Neuronal stem cell (in vitro differentiated cells): ENCODE measurements at regions not wholly inside any gene's neighbourhood (a gene's known extent, or its start where the extent isn't known, plus 50 kb on each side); places are given as distances from the start of the nearest gene placed in this dataset.

Experiments
- DNase-seq: peaks from one replicate; pipeline ENCODE4 v3.0.0-alpha.2; 2013; ENCODE audit warnings: low spot score
- H2AFZ ChIP-seq: one replicate; pipeline ENCODE4 v1.6.1; 2013; ENCODE audit warnings: mild to moderate bottlenecking, low read length, inconsistent platforms
- H2AK5ac ChIP-seq: 2 replicates; pipeline ENCODE4 v1.6.1; 2013; ENCODE audit warnings: low read depth, mild to moderate bottlenecking, inconsistent platforms, low read length, moderate library complexity, mixed read lengths
- H2BK120ac ChIP-seq: 2 replicates; pipeline ENCODE4 v1.6.1; 2013; ENCODE audit warnings: low read depth, mild to moderate bottlenecking, inconsistent platforms, low read length, moderate library complexity, mixed read lengths
- H2BK12ac ChIP-seq: one replicate; pipeline ENCODE4 v1.6.1; 2013; ENCODE audit warnings: low read length, inconsistent platforms
- H2BK15ac ChIP-seq: 2 replicates; pipeline ENCODE4 v1.6.1; 2013; ENCODE audit warnings: mild to moderate bottlenecking, low read length, inconsistent platforms, mixed read lengths
- H2BK5ac ChIP-seq: one replicate; pipeline ENCODE4 v1.6.1; 2013; ENCODE audit warnings: inconsistent platforms, mild to moderate bottlenecking, low read length, moderate library complexity
- H3K14ac ChIP-seq: one replicate; pipeline ENCODE4 v1.6.1; 2013; ENCODE audit warnings: low read length, inconsistent platforms
- H3K18ac ChIP-seq: 2 replicates; pipeline ENCODE4 v1.6.1; 2013; ENCODE audit warnings: low read length, inconsistent platforms
- H3K23ac ChIP-seq: 2 replicates; pipeline ENCODE4 v1.6.1; 2013; ENCODE audit warnings: low read depth, mild to moderate bottlenecking, mixed read lengths, low read length, inconsistent platforms; ENCODE audit not compliant: poor library complexity
- H3K27ac ChIP-seq: replicated peaks from 3 replicates; pipeline ENCODE4 v1.5.1; 2013; ENCODE audit warnings: low read length, inconsistent platforms
- H3K27me3 ChIP-seq, 3 experiments: 2 replicates each; pipeline ENCODE4 v1.6.1; 2013; ENCODE audit warnings: low read length in 3 of 3, mild to moderate bottlenecking in 2 of 3, inconsistent platforms in 1 of 3, low read depth in 1 of 3, mixed read lengths in 1 of 3, moderate library complexity in 1 of 3; ENCODE audit not compliant: control insufficient read depth in 3 of 3, insufficient read depth in 3 of 3
- H3K36me3 ChIP-seq, 2 donors: replicated peaks in 1 of 2; 2 replicates each; pipeline ENCODE4 v1.6.1; 2013; ENCODE audit warnings: low read length in 2 of 2; ENCODE audit not compliant: control insufficient read depth in 2 of 2, insufficient read depth in 2 of 2
- H3K4ac ChIP-seq: 2 replicates; pipeline ENCODE4 v1.6.1; 2013; ENCODE audit warnings: inconsistent platforms, mild to moderate bottlenecking, low read length, moderate library complexity
- H3K4me1 ChIP-seq, 2 donors: 1 replicate in 1 of 2; 2 replicates in 1 of 2; pipeline ENCODE4 v1.6.1; 2013; ENCODE audit warnings: low read length in 2 of 2, low read depth in 1 of 2; ENCODE audit not compliant: control insufficient read depth in 2 of 2, insufficient read depth in 1 of 2
- H3K4me2 ChIP-seq: one replicate; pipeline ENCODE4 v1.6.1; 2013; ENCODE audit warnings: mild to moderate bottlenecking, low read length, inconsistent platforms; ENCODE audit not compliant: insufficient read depth, poor library complexity, severe bottlenecking
- H3K4me3 ChIP-seq, 2 donors: 2 replicates each; pipeline ENCODE4 v1.5.1; 2013; ENCODE audit warnings: low read length in 2 of 2, mild to moderate bottlenecking in 2 of 2, inconsistent platforms in 1 of 2, moderate library complexity in 1 of 2
- H3K79me1 ChIP-seq: one replicate; pipeline ENCODE4 v1.6.1; 2013; ENCODE audit warnings: low read depth, mild to moderate bottlenecking, inconsistent platforms, low read length, moderate library complexity
- H3K9ac ChIP-seq: one replicate; pipeline ENCODE4 v1.6.1; 2013; ENCODE audit warnings: mild to moderate bottlenecking, low read depth, low read length, inconsistent platforms; ENCODE audit not compliant: poor library complexity
- H3K9me3 ChIP-seq, 2 donors: replicated peaks in 1 of 2; 2 replicates each; pipeline versions ENCODE3 to v1.6.1; 2013; ENCODE audit warnings: low read length in 2 of 2, mild to moderate bottlenecking in 2 of 2, inconsistent platforms in 1 of 2, low read depth in 1 of 2, mixed read lengths in 1 of 2, moderate library complexity in 1 of 2; ENCODE audit not compliant: control insufficient read depth in 2 of 2, insufficient read depth in 1 of 2
- H4K8ac ChIP-seq: one replicate; pipeline ENCODE4 v1.6.1; 2013; ENCODE audit warnings: low read depth, mild to moderate bottlenecking, inconsistent platforms, low read length, moderate library complexity
- H4K91ac ChIP-seq: one replicate; pipeline ENCODE4 v1.6.1; 2013; ENCODE audit warnings: low read length, low read depth, mild to moderate bottlenecking, inconsistent platforms; ENCODE audit not compliant: poor library complexity
- WGBS, 2 donors: extraction: QIAGEN DNeasy Blood & Tissue Kit; methylation state at CpG; one replicate each; pipeline ENCODE4 v1.1.7; 2013; ENCODE audit warnings: missing lambda C conversion rate in 2 of 2, mixed read lengths in 1 of 2; ENCODE audit not compliant: insufficient read length in 2 of 2, insufficient replicate concordance in 1 of 2; ENCODE audit errors: extremely low coverage in 2 of 2; 5-methylcytosine and 5-hydroxymethylcytosine counted together

DNA sequence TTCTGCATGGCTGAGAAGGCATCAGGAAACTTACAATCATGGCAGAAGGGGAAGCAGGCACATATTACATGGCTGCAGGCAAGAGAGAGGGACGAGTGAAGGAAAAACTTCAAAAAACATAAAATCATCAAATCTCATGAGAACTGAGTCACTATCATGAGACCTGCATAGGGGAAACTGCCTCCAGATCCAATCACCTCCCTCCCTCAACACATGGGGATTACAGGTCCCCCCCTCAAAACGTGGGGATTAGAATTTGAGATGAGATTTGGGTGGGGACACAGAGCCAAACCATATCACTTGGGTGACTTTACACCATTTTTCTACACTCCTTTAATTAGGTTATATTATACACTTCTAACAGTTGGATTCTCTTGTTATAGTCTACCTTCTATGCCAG is 490.7 kb upstream of the KCND2 start:
- Histone ChIP-seq H3K36me3 (no peaks in the 10 kb centered on the region), H3K9me3 (no peaks in the 10 kb centered on the region), H3K4me1 (no peaks in the 10 kb centered on the region), H2AK5ac (no peak overlapping the region), H3K79me1 (no peaks in the 10 kb centered on the region), H3K27ac (no peak overlapping the region), H4K8ac (no peak overlapping the region), H3K14ac (no peak overlapping the region), H3K18ac (no peak overlapping the region), H2BK5ac (no peak overlapping the region), H3K4me2 (no peak overlapping the region), H2AFZ (no peak overlapping the region), H3K4me3 (no peak overlapping the region), H3K4ac (no peak overlapping the region), H3K23ac (no peak overlapping the region), H3K9ac (no peak overlapping the region), H2BK15ac (no peak overlapping the region), H3K27me3 (no peaks in the 10 kb centered on the region), H2BK12ac (no peak overlapping the region), H4K91ac (no peak overlapping the region), H2BK120ac (no peak overlapping the region)
- WGBS, 2 donors, result no CpG with 5 or more reads among the region's 2 CpGs
- no peak for DNase-seq

DNA sequence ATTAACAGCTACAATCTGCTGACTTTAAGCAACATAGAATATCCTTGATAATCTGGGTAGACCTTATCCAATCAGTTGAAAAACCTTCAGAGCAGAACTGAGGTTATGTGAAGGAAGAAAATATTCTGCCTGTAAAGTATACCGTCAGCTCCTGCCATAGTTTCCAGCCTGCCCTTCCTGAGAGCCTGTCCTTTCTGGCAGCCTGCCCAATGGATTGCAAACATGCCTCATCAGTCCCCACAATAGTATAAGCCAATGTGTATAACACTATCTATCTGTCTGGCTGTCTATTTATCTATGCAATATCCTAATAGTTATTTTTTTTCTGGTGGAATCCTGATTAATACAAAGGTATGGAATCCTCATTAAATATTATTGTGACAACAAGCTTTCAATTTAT is 489.2 kb upstream of the KCND2 start:
- no CpG with 5 or more reads among the region's 1 CpG for WGBS, 2 donors
- no peak overlapping the region for H4K8ac ChIP-seq
- no peak for DNase-seq

DNA sequence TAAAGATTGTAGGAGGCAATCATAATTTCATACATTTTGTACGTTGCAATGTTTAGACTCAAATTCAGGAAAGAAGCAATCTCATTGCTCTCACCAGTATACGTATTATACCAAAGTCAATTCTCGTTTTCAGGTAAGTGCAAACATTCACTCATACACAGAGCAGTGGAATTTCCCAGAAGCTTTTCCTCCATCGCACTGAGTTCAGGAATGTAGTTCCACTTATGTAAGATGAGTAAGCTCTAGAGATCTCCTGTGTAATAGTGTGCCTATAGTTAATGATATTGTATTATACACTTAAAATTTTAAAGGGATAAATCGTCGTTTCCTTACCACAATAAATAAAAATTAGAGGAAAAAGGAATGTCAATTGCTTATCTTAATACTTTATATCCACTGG is 470.8 kb upstream of the KCND2 start:
- Histone ChIP-seq H3K4me1 (no peaks in the 10 kb centered on the region), H3K9ac (no peak overlapping the region), H2AK5ac (no peak overlapping the region)

More for the DNA sequence above, 489.2 kb upstream of the KCND2 start:
- H3K79me1 ChIP-seq, result no peaks in the 10 kb centered on the region
- no peak overlapping the region for H3K4me3 ChIP-seq
- H3K9ac ChIP-seq, result no peak overlapping the region
- no peak overlapping the region for H3K14ac ChIP-seq
- no peak overlapping the region for H3K4ac ChIP-seq
- no peaks in the 10 kb centered on the region for H3K4me1 ChIP-seq
- H3K36me3 ChIP-seq, result no peaks in the 10 kb centered on the region
- H4K91ac ChIP-seq, result no peak overlapping the region
- H3K4me2 ChIP-seq, result no peak overlapping the region
- H2BK12ac ChIP-seq, result no peak overlapping the region
- H3K23ac ChIP-seq, result no peak overlapping the region
- no peaks in the 10 kb centered on the region for H3K27me3 ChIP-seq
- no peak overlapping the region for H2AK5ac ChIP-seq
- no peak overlapping the region for H2BK120ac ChIP-seq
- no peak overlapping the region for H2BK5ac ChIP-seq
- no peak overlapping the region for H3K18ac ChIP-seq
- no peak overlapping the region for H3K27ac ChIP-seq
- H2AFZ ChIP-seq, result no peak overlapping the region
- no peak overlapping the region for H2BK15ac ChIP-seq
- no peaks in the 10 kb centered on the region for H3K9me3 ChIP-seq

DNA sequence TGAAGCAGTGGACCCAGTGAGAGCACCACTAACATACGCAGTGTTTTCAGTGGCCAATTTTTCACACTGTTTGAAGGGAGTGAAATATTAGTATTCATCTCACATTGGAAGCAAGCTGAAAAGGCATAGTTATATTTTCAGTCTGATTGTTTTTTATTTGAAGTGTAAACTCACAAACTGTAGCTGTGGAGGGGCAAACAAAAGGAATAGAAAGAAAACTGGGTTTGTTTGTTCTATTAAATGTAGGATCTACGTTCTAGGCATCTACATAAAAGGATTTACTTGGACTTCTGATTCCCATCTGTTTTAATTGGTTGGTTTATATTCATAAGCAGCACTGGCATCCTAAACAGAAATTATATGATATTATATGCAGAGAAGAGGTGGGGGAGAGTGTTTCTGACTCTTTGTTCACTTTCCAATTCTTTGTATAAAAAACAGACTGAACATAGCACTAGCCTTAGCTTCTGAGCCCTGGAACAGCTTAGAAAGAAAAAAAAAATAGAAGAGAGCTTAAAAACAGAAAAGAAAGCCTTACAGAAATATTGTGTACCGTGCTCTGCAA is 447.8 kb upstream of the KCND2 start:
- no peak for DNase-seq
- H3K27me3 ChIP-seq, result no peaks in the 10 kb centered on the region
- no peak overlapping the region for H3K23ac ChIP-seq
- H3K9ac ChIP-seq, result no peak overlapping the region
- no peak overlapping the region for H4K91ac ChIP-seq
- H3K27ac ChIP-seq, result no peak overlapping the region
- H2AFZ ChIP-seq, result no peak overlapping the region
- no peak overlapping the region for H2BK12ac ChIP-seq
- no peak overlapping the region for H2BK120ac ChIP-seq
- no peak overlapping the region for H2BK5ac ChIP-seq
- H2BK15ac ChIP-seq, result no peak overlapping the region
- WGBS, 2 donors, result no CpG with 5 or more reads among the region's 3 CpGs
- no peak overlapping the region for H3K4ac ChIP-seq
- no peaks in the 10 kb centered on the region for H3K36me3 ChIP-seq
- no peak overlapping the region for H2AK5ac ChIP-seq
- no peaks in the 10 kb centered on the region for H3K79me1 ChIP-seq
- no peak overlapping the region for H3K4me3 ChIP-seq
- H3K18ac ChIP-seq, result no peak overlapping the region
- no peak overlapping the region for H3K4me2 ChIP-seq
- H3K4me1 ChIP-seq, result no peaks in the 10 kb centered on the region
- no peak overlapping the region for H4K8ac ChIP-seq
- H3K9me3 ChIP-seq, result no peaks in the 10 kb centered on the region
- H3K14ac ChIP-seq, result no peak overlapping the region

More for the DNA sequence above, 470.8 kb upstream of the KCND2 start:
- no peaks in the 10 kb centered on the region for H3K9me3 ChIP-seq
- H3K4me3 ChIP-seq, result no peak overlapping the region
- H2BK12ac ChIP-seq, result no peak overlapping the region
- no peaks in the 10 kb centered on the region for H3K27me3 ChIP-seq
- no peak overlapping the region for H2AFZ ChIP-seq
- H3K23ac ChIP-seq, result no peak overlapping the region
- no peak overlapping the region for H4K8ac ChIP-seq
- H3K36me3 ChIP-seq, result no peaks in the 10 kb centered on the region
- H3K4ac ChIP-seq, result no peak overlapping the region
- no peak overlapping the region for H2BK120ac ChIP-seq
- no peak for DNase-seq
- H3K27ac ChIP-seq, result no peak overlapping the region
- H3K18ac ChIP-seq, result no peak overlapping the region
- no peaks in the 10 kb centered on the region for H3K79me1 ChIP-seq
- H2BK5ac ChIP-seq, result no peak overlapping the region
- H2BK15ac ChIP-seq, result no peak overlapping the region
- H3K14ac ChIP-seq, result no peak overlapping the region
- no peak overlapping the region for H3K4me2 ChIP-seq
- H4K91ac ChIP-seq, result no peak overlapping the region
- no CpG with 5 or more reads among the region's 6 CpGs for WGBS, 2 donors
